ENCODE measurements at regions not wholly inside any gene's neighbourhood (a gene's known extent, or its start where the extent isn't known, plus 50 kb on each side); places are given as distances from the start of the nearest gene placed in this dataset.
"Not testable (repeated sequence)": the region's sequence is repeated elsewhere in the genome, so short reads cannot be mapped to it uniquely, and the experiment has no call there.

DNA sequence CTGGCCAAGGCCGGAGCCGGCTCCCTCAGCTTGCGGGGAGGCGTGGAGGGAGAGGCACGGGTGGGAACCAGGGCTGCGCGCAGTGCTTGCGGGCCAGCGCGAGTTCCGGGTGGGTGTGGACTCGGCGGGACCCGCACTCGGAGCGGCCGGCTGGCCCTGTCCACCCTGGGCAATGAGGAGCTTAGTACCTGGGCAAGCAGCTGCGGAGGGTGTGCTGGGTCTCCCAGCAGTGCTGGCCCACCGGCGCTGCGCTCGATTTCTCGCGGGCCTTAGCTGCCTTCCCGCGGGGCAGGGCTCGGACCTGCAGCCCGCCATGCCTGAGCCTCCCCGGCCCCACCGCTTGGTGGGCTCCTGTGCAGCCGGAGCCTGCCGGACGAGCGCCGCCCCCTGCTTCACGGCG, 91.4 kb upstream of the MAN1A1 start:
- no peaks in the 10 kb centered on the region for H3K27me3 Mint-ChIP-seq
- no peak for DNase-seq
- no peak overlapping the region for H3K27ac Mint-ChIP-seq
- no peak for ATAC-seq
- H3K4me3 Mint-ChIP-seq: no peak overlapping the region
- peaks cover 6% of the 10 kb centered on the region for H3K4me1 Mint-ChIP-seq
- peaks cover 6% of the 10 kb centered on the region for H3K36me3 Mint-ChIP-seq (ENCODE audit: low read depth)
- H3K9me3 ChIP-seq (ENCODE audit: control insufficient read depth, low read length, poor library complexity, severe bottlenecking): no peaks in the 10 kb centered on the region

DNA sequence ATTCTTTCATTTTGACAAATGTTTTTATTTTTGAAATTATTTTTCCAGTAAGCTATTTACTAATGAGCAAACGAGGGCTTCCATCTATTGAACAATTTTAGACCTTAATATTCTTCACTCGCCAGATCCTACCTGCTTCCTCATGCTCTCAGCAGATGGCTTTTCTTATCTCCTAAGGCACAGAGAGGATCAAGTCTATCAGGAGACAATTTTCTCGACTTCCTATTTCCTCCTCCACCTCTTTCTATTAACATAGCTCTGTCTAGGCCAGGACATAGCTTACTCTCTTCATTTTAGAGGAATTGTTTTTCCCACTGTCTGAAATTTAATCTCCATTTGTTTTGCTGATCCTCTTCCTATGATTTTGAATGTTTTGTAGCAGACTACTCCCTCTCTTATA, 87.0 kb upstream of the MAN1A1 start:
- H3K4me1 Mint-ChIP-seq: peaks cover 4% of the 10 kb centered on the region
- ATAC-seq (no peak), DNase-seq (no peak)
- H3K27ac Mint-ChIP-seq: no peak overlapping the region
- H3K27me3 Mint-ChIP-seq: no peaks in the 10 kb centered on the region
- H3K4me3 Mint-ChIP-seq: no peak overlapping the region
- H3K9me3 ChIP-seq (ENCODE audit: control insufficient read depth, low read length, poor library complexity, severe bottlenecking): no peaks in the 10 kb centered on the region
- H3K36me3 Mint-ChIP-seq (ENCODE audit: low read depth): peaks cover 6% of the 10 kb centered on the region

DNA sequence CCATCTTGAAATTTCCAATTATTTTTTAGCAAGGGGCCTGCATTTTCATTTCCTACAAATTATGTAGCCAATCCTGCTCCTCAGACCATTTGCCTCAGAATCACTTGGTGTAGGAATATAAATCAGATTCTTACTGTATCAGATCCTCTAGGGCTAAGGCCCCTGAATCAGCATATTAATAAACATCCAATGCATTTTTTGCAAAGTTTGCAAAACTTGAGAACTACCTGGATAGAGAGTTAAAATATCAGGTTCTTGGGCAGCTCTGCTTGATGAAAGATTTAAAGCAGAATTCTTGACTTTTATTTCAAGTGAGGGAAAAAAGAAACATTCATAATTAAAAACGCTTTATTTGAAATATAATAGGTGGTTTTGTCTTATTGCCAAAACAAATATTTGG, 82.2 kb upstream of the MAN1A1 start:
- DNase-seq (no peak), ATAC-seq (no peak)
- no peak overlapping the region for H3K27ac Mint-ChIP-seq
- no peaks in the 10 kb centered on the region for H3K9me3 ChIP-seq (ENCODE audit: control insufficient read depth, low read length, poor library complexity, severe bottlenecking)
- H3K4me1 Mint-ChIP-seq: peaks cover 3% of the 10 kb centered on the region
- H3K36me3 Mint-ChIP-seq (ENCODE audit: low read depth): peaks cover 1% of the 10 kb centered on the region
- no peak overlapping the region for H3K4me3 Mint-ChIP-seq
- no peaks in the 10 kb centered on the region for H3K27me3 Mint-ChIP-seq

DNA sequence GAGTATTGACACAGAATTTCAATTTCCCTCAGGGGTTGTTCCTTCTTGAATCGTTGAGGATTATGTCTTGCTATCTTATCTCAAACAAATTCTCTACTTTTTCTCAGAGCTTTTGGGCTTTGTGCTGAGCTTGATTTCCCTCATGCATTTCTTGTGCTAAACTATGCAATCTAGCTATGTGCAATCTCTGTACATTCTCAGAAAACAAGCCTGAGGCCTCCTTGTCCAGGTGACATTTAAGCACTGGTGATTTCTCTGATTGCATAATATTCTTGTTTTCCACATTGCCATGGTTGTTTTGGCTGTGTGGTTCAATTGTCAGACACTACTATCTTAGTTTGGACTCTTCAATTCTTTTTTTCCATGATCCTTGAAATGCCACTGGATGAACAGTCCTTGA, 81.2 kb upstream of the MAN1A1 start:
- H3K4me1 Mint-ChIP-seq: no peaks in the 10 kb centered on the region
- no peaks in the 10 kb centered on the region for H3K27me3 Mint-ChIP-seq
- H3K27ac Mint-ChIP-seq: no peak overlapping the region
- no peak for ATAC-seq
- H3K9me3 ChIP-seq (ENCODE audit: control insufficient read depth, low read length, poor library complexity, severe bottlenecking): no peaks in the 10 kb centered on the region
- no peaks in the 10 kb centered on the region for H3K36me3 Mint-ChIP-seq (ENCODE audit: low read depth)
- no peak overlapping the region for H3K4me3 Mint-ChIP-seq
- DNase-seq: no peak

DNA sequence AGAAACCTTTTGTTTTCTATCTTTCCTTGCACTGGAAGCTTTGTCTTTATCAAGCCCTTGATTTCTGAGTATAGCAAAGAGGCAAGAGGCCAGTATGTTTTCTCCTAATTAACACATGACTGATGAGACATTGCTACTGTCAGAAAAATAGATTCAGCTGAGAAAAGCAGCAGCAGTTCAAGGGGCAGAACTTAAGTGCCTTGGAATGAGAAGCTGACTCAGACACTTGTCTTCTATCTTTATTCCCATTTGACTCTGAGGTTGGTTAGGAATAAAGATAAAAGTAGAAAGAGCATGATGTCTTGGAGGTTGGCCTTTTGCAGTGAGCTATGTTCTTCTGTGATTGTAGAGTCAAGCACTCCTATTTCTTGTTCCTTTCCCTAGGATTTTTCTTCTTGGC, 79.1 kb upstream of the MAN1A1 start:
- H3K9me3 ChIP-seq (ENCODE audit: control insufficient read depth, low read length, poor library complexity, severe bottlenecking): no peaks in the 10 kb centered on the region
- H3K4me1 Mint-ChIP-seq: no peaks in the 10 kb centered on the region
- no peaks in the 10 kb centered on the region for H3K27me3 Mint-ChIP-seq
- no peak for DNase-seq
- no peak overlapping the region for H3K4me3 Mint-ChIP-seq
- H3K36me3 Mint-ChIP-seq (ENCODE audit: low read depth): no peaks in the 10 kb centered on the region
- ATAC-seq: no peak
- no peak overlapping the region for H3K27ac Mint-ChIP-seq

DNA sequence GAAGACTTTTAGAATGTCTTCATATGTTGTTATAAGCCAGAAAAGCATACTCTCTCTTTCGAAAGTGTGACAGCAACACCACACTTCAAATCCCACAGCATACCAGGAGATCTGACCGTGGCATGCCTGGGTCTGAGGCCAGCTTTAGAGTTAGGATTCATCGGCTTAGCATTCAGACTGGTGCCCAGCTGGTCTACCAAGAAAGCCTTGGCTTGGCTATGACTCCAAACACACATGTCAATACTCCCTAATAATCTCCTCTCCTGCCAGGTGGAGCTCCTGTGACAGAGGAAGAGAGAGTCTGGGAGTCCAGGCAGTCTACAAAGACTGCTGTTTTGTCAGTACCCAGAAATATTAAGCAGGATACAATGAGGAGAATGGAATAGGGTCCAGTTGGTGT, 77.1 kb upstream of the MAN1A1 start:
- Mint-ChIP-seq H3K4me3 (no peak overlapping the region), H3K27ac (no peak overlapping the region), H3K27me3 (no peaks in the 10 kb centered on the region), H3K36me3 (ENCODE audit: low read depth) (no peaks in the 10 kb centered on the region), H3K4me1 (no peaks in the 10 kb centered on the region)
- DNase-seq (no peak), ATAC-seq (no peak)
- no peaks in the 10 kb centered on the region for H3K9me3 ChIP-seq (ENCODE audit: control insufficient read depth, low read length, poor library complexity, severe bottlenecking)

DNA sequence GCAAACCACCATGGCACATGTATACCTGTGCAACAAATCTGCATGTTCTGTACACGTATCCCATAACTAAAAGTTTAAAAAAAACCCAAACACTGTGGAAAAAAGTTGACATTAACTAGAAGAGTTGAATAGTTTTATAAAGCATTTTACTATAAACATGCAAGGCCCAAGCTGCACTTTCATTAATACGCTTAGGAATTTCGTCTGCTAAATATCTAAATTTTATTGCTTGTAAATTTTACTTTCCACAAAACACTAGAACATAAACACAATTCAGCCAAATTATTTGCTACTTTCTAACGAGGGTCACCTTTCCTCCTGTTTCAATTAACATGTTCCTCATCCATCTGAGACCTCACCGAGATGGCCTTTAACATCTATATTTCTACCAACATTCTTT, 74.4 kb upstream of the MAN1A1 start:
- DNase-seq: no peak
- no peaks in the 10 kb centered on the region for H3K9me3 ChIP-seq (ENCODE audit: control insufficient read depth, low read length, poor library complexity, severe bottlenecking)
- H3K27me3 Mint-ChIP-seq: no peaks in the 10 kb centered on the region
- no peak for ATAC-seq
- H3K4me3 Mint-ChIP-seq: no peak overlapping the region
- H3K27ac Mint-ChIP-seq: no peak overlapping the region
- no peaks in the 10 kb centered on the region for H3K4me1 Mint-ChIP-seq
- H3K36me3 Mint-ChIP-seq (ENCODE audit: low read depth): no peaks in the 10 kb centered on the region

DNA sequence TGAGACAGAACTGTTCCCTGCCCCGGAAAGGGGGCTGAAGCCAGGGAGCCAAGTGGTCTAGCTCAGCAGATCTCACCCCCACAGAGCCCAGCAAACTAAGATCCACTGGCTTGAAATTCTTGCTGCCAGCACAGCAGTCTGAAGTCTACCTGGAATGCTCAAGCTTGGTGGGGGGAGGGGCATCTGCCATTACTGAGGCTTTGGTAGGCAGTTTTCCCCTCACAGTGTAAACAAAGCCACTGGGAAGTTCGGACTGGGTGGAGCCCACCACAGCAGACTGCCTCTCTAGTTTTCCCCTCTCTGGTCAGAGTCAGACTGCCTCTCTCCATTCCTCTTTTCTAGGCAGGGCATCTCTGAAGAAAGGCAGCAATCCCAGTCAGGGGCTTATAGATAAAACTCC, 68.5 kb upstream of the MAN1A1 start:
- not testable (repeated sequence) for H3K9me3 ChIP-seq (ENCODE audit: control insufficient read depth, low read length, poor library complexity, severe bottlenecking); H3K36me3 Mint-ChIP-seq (ENCODE audit: low read depth); DNase-seq; ATAC-seq; H3K27me3 Mint-ChIP-seq; H3K4me1 Mint-ChIP-seq; H3K4me3 Mint-ChIP-seq; H3K27ac Mint-ChIP-seq

DNA sequence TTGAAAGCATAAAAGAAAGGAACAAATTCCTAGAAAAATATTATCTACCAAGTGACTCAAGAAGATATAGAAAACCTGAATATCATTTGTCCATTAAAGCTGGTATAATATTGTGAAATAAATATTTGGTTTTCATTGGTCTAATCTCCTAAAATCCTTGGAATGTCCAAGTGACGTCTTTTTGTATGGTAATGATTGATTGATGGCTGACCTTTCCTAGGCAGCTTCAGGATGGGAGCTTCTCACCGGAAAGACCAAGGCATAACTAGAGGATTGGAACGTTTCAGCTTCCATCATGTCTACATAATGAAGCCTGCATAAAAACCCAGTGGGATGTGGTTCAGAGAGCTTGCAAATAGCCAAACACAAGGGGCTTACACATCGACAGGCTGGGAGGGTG, 57.6 kb upstream of the MAN1A1 start:
- Mint-ChIP-seq H3K4me3 (no peak overlapping the region), H3K27ac (no peak overlapping the region), H3K36me3 (ENCODE audit: low read depth) (no peaks in the 10 kb centered on the region), H3K27me3 (no peaks in the 10 kb centered on the region), H3K4me1 (no peaks in the 10 kb centered on the region)
- no peak for DNase-seq
- H3K9me3 ChIP-seq (ENCODE audit: control insufficient read depth, low read length, poor library complexity, severe bottlenecking): no peaks in the 10 kb centered on the region
- ATAC-seq: no peak

DNA sequence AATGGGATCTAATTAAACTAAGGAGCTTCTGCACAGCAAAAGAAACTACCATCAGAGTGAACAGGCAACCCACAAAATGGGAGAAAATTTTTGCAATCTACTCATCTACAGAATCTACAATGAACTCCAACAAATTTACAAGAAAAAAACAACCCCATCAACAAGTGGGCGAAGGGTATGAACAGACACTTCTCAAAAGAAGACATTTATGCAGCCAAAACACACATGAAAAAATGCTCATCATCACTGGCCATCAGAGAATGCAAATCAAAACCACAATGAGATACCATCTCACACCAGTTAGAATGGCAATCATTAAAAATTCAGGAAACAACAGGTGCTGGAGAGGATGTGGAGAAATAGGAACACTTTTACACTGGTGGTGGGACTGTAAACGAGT, 55.6 kb upstream of the MAN1A1 start:
- H3K27ac Mint-ChIP-seq; H3K27me3 Mint-ChIP-seq; ATAC-seq; H3K4me3 Mint-ChIP-seq; H3K36me3 Mint-ChIP-seq (ENCODE audit: low read depth); H3K9me3 ChIP-seq (ENCODE audit: control insufficient read depth, low read length, poor library complexity, severe bottlenecking); H3K4me1 Mint-ChIP-seq; DNase-seq: not testable (repeated sequence)

Measured in T-helper 17 cell (primary cell).